ENCODE measurements at regions not wholly inside any gene's neighbourhood (a gene's known extent, or its start where the extent isn't known, plus 50 kb on each side); places are given as distances from the start of the nearest gene placed in this dataset. TPM values are rescaled to one million over a fixed set of nuclear protein-coding genes. Genes with fewer than 3 reads are reported as not detected.

Small RNAs in the stretch of these regions (small RNA-seq; reads per million reads assigned to genes)
- gene RNU1-44P: not detected

Measured in GM12878 (cell line).